Kidney (tissue), 13 donors: ENCODE measurements at regions not wholly inside any gene's neighbourhood (a gene's known extent, or its start where the extent isn't known, plus 50 kb on each side); places are given as distances from the start of the nearest gene placed in this dataset.

ENCODE experiments used
- DNase-seq, 5 donors: peaks; one replicate each; pipeline ENCODE4 v3.0.0-alpha.2; 2013 to 2020
- FAIRE-seq: peaks from 2 replicates; lab custom pipeline; 2012; peaks lifted over from hg19 to GRCh38; lab: Jason Lieb, UNC
- H3K27ac ChIP-seq, 2 donors: one replicate each; pipeline ENCODE4 v1.7.0; 2013; ENCODE audit warnings: low read depth in 2 of 2, low read length in 2 of 2, inconsistent platforms in 1 of 2
- H3K27me3 ChIP-seq: one replicate; pipeline ENCODE4 v1.7.1; 2013; ENCODE audit warnings: low read length, inconsistent platforms; ENCODE audit not compliant: control insufficient read depth, insufficient read depth
- H3K36me3 ChIP-seq, 3 donors: one replicate each; pipeline versions ENCODE4 v1.7.0 to v1.7.1; 2013; ENCODE audit warnings: low read length in 3 of 3, control low read depth in 1 of 3, inconsistent platforms in 1 of 3; ENCODE audit not compliant: insufficient read depth in 3 of 3, control insufficient read depth in 2 of 3
- H3K4me1 ChIP-seq, 3 donors: one replicate each; pipeline versions ENCODE4 v1.7.0 to v1.7.1; 2013; ENCODE audit warnings: low read length in 3 of 3, inconsistent platforms in 1 of 3, low read depth in 1 of 3; ENCODE audit not compliant: control insufficient read depth in 2 of 3, insufficient read depth in 2 of 3
- H3K4me3 ChIP-seq, 3 donors: one replicate each; pipeline versions ENCODE4 v1.7.0 to v1.8.1; 2013; ENCODE audit warnings: low read length in 3 of 3, control low read depth in 1 of 3, inconsistent platforms in 1 of 3
- H3K9ac ChIP-seq, 3 donors: one replicate each; pipeline versions ENCODE4 v1.7.0 to v1.7.1; 2013; ENCODE audit warnings: low read length in 3 of 3, control low read depth in 1 of 3, inconsistent platforms in 1 of 3
- H3K9me3 ChIP-seq, 3 donors: one replicate each; pipeline versions ENCODE4 v1.7.0 to v1.7.1; 2013; ENCODE audit warnings: low read length in 3 of 3, control low read depth in 1 of 3, inconsistent platforms in 1 of 3; ENCODE audit not compliant: control insufficient read depth in 2 of 3, insufficient read depth in 1 of 3
- CTCF ChIP-seq: IDR thresholded peaks from 3 replicates; pipeline ENCODE4 v1.5.1; 2012; ENCODE audit warnings: mild to moderate bottlenecking, moderate library complexity, borderline replicate concordance; ENCODE audit not compliant: insufficient read depth; ENCODE audit errors: extremely low read depth
- intact Hi-C: fragments of 100-400 bp; cut with DNase I; formaldehyde crosslinking; loops from one replicate; pipeline ENCODE4 v1.11.1; 2022
- donor health status: control.
- donor health status: control.
- donor health status: control.
- donor health status: control.
- donor health status: control.
- donor health status: DM: yes; HTN: yes; CAD: no.
- donor health status: Normal renal cell carcinoma (clear cell type).

GRCh38 chr6:140921366-140922226 is 1211.1 kb upstream of the GJE1 start:
- H3K4me3 ChIP-seq: no peak overlapping the region
- no peaks in the 10 kb centered on the region for H3K27me3 ChIP-seq
- no peaks in the 10 kb centered on the region for H3K36me3 ChIP-seq
- peak; percentile 60 for TF ChIP-seq CTCF
- no peak overlapping the region for H3K27ac ChIP-seq
- H3K4me1 ChIP-seq: no peaks in the 10 kb centered on the region
- FAIRE-seq: peak; percentile 84
- intact Hi-C loops: no loop called here
- H3K9ac ChIP-seq: no peak overlapping the region
- peak in 3 of 5 donors; percentile 50 to 84 (median 71) for DNase-seq
- no peaks in the 10 kb centered on the region for H3K9me3 ChIP-seq

DNA sequence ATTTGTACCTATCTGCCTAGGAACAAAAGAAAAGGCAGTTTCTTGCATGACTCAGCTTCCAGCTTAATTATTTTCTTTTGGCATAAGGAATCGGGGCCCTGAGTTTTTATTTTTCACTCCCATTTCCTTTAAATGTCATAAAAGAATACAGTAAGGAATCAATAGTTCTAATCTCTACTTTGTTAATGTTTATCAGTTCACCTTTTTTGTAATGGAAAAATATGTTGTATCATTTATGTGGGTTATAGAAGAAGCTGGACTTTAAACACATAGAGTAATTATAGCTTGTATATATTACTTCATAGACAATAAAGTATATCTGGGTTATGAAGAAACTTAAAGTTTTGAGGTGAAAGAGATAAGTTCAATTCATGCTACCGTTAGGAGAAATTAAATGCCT is 1214.8 kb upstream of the GJE1 start:
- H3K27ac ChIP-seq: no peak overlapping the region
- no peaks in the 10 kb centered on the region for H3K4me1 ChIP-seq
- no peak for TF ChIP-seq CTCF
- H3K9ac ChIP-seq: no peak overlapping the region
- H3K9me3 ChIP-seq: no peaks in the 10 kb centered on the region
- no peaks in the 10 kb centered on the region for H3K36me3 ChIP-seq
- no peak for FAIRE-seq
- no peak for DNase-seq
- no peak overlapping the region for H3K4me3 ChIP-seq
- intact Hi-C loops: no loop called here
- H3K27me3 ChIP-seq: no peaks in the 10 kb centered on the region

GRCh38 chr6:140915551-140915950 is 1217.2 kb upstream of the GJE1 start:
- FAIRE-seq: no peak
- no peak overlapping the region for H3K9ac ChIP-seq

More at GRCh38 chr6:140915551-140915950, 1217.2 kb upstream of the GJE1 start:
- no peak overlapping the region for H3K27ac ChIP-seq
- no peak overlapping the region for H3K4me3 ChIP-seq
- no peaks in the 10 kb centered on the region for H3K27me3 ChIP-seq
- DNase-seq: no peak
- no peaks in the 10 kb centered on the region for H3K9me3 ChIP-seq
- no peaks in the 10 kb centered on the region for H3K4me1 ChIP-seq
- intact Hi-C loops: no loop called here
- TF ChIP-seq CTCF: no peak
- H3K36me3 ChIP-seq: no peaks in the 10 kb centered on the region
